HG02943 (cell line): ENCODE measurements at regions not wholly inside any gene's neighbourhood (a gene's known extent, or its start where the extent isn't known, plus 50 kb on each side); places are given as distances from the start of the nearest gene placed in this dataset.

Experiments used
- ATAC-seq: cut with Tn5 transposase; IDR thresholded peaks from one replicate; pipeline ENCODE4 v1.9.1; 2021; ENCODE audit warnings: mild to moderate bottlenecking, low read depth, moderate library complexity; ENCODE audit not compliant: unreplicated experiment

GRCh38 chr15:47987908-47988532, 132.8 kb upstream of the SLC24A5 start:
- peak; percentile 93 for ATAC-seq

- no peak for ATAC-seq
Observed at GRCh38 chr15:47988564-47988963, 132.2 kb upstream of the SLC24A5 start.

- no peak for ATAC-seq
Observed at GRCh38 chr15:47990821-47991220, 130.0 kb upstream of the SLC24A5 start.

GRCh38 chr15:47991357-47991756, 129.4 kb upstream of the SLC24A5 start:
- no peak for ATAC-seq

- ATAC-seq, result no peak
Observed at GRCh38 chr15:47993051-47993450, 127.7 kb upstream of the SLC24A5 start.

- no peak for ATAC-seq
Observed at GRCh38 chr15:47997195-47998080, 123.4 kb upstream of the SLC24A5 start.

GRCh38 chr15:47998619-47999019, 122.2 kb upstream of the SLC24A5 start:
- ATAC-seq, result no peak

GRCh38 chr15:48001393-48002039, 119.3 kb upstream of the SLC24A5 start:
- ATAC-seq, result peak; percentile 86

- ATAC-seq, result no peak
Observed at GRCh38 chr15:48002767-48003166, 118.0 kb upstream of the SLC24A5 start.

GRCh38 chr15:48003441-48003840, 117.3 kb upstream of the SLC24A5 start:
- no peak for ATAC-seq

GRCh38 chr15:48005077-48005476, 115.7 kb upstream of the SLC24A5 start:
- no peak for ATAC-seq

GRCh38 chr15:48006031-48006511, 114.7 kb upstream of the SLC24A5 start:
- no peak for ATAC-seq

GRCh38 chr15:48010316-48010715, 110.5 kb upstream of the SLC24A5 start:
- ATAC-seq, result no peak

GRCh38 chr15:48012191-48012590, 108.6 kb upstream of the SLC24A5 start:
- no peak for ATAC-seq

- no peak for ATAC-seq
Observed at GRCh38 chr15:48016865-48017264, 103.9 kb upstream of the SLC24A5 start.

GRCh38 chr15:48017747-48018146, 103.0 kb upstream of the SLC24A5 start:
- ATAC-seq, result no peak

GRCh38 chr15:48020166-48020565, 100.6 kb upstream of the SLC24A5 start:
- ATAC-seq, result no peak

GRCh38 chr15:48021336-48022086, 99.3 kb upstream of the SLC24A5 start:
- no peak for ATAC-seq

- ATAC-seq, result no peak
Observed at GRCh38 chr15:48025118-48025517, 95.7 kb upstream of the SLC24A5 start.

- ATAC-seq, result no peak
Observed at GRCh38 chr15:48028712-48029111, 92.1 kb upstream of the SLC24A5 start.

GRCh38 chr15:48029642-48030041, 91.1 kb upstream of the SLC24A5 start:
- no peak for ATAC-seq
